LoVo (cell line): ENCODE measurements at regions not wholly inside any gene's neighbourhood (a gene's known extent, or its start where the extent isn't known, plus 50 kb on each side); places are given as distances from the start of the nearest gene placed in this dataset.

Experiments used
- DNase-seq: peaks from one replicate; pipeline ENCODE4 v3.0.0-alpha.2; 2016; ENCODE audit warnings: low spot score

- no peak for DNase-seq
Measured at GRCh38 chr1:29586991-29587745, 350.8 kb downstream of the PTPRU start.

DNA sequence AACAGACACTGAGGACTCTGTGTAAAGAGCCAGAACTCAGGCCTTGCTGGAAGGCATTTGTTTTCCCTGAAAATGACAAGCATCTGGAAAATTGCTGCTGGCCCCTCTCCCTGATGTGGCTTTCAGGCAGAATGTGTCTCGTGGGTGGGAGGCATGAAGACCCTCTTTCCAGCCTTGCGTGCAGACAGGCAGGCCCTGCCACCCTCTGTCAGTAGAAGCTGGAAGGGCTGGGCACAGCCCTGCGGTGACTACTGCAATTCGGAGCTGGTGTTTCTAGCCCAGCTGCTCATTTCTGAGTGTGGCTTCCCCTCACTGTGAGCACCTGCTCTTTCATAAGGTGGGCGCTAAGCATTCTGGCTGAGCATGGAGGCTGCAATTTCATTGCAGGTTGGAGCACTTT is 349.9 kb downstream of the PTPRU start:
- no peak for DNase-seq

GRCh38 chr1:29585656-29586055 is 349.3 kb downstream of the PTPRU start:
- no peak for DNase-seq

- no peak for DNase-seq
Measured at GRCh38 chr1:29585201-29585600, 348.9 kb downstream of the PTPRU start.

DNA sequence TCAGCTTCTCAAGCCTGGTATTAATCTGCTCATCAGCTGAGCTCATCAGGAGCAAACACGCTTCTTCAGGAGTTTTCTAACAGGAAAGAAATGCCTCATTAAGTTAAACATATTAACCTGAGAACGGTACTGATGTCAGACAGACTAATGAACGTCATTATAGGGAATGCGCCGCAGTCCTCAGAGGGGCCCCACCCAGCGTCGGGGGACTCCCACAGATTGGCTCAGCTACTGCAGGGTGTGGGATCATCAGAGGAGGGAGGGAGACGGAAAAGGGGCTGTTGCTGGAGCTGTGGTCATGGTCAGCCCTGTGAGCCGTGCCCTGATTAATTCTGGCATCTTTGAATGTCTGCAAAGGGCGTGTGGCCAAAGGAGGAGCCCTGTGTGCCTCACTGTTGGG is 348.5 kb downstream of the PTPRU start:
- no peak for DNase-seq

GRCh38 chr1:29584362-29584761 is 348.0 kb downstream of the PTPRU start:
- DNase-seq = no peak

GRCh38 chr1:29583727-29584126 is 347.4 kb downstream of the PTPRU start:
- no peak for DNase-seq

DNA sequence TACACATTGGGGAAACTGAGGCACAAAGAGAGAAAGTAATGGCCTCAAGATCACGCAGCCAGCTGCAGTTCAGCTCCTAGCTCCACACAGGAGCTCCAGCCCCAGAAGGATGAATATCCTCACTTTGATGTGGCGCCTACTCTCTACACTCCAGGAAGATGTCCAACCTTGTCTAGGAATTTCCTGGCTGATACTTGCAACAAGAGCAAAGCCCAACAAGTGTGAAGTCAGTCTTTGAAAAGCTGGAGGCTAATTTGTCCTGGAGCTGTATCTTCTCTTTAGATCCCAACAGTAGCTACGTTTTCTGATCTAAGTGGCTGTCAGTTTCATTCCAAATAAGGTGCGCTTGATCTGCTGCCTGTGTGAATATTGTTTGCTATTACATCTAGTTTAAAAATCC is 344.9 kb downstream of the PTPRU start:
- DNase-seq = no peak

DNA sequence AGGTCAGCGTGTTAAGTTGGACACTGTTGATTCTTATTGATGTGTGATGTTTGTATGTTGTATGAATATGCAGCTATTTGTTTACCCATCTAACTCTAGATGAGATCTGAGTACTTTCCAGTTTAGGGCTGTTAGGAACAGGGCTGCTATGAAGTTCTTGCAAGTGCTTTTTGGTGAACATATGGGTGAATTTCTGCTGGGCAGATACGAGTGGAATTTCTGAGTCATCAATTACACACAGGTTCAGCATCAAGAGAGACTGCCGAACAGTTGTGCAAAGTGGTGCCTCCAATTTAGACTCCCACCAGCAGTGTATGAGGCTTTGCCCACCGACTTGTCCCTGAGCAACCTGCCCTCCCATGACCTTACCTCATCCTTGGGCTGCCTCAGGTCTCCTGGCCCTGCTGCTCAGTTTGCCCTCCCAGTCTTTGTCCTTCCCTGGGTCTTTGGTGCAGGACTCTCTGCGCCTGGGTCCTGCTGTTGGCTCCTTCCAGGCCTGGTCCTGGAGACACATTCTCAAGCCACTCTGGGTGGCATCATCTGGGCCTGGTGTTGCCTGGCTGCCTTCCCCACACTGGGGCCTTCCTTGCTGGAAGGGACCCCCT is 343.6 kb downstream of the PTPRU start:
- DNase-seq = no peak

DNA sequence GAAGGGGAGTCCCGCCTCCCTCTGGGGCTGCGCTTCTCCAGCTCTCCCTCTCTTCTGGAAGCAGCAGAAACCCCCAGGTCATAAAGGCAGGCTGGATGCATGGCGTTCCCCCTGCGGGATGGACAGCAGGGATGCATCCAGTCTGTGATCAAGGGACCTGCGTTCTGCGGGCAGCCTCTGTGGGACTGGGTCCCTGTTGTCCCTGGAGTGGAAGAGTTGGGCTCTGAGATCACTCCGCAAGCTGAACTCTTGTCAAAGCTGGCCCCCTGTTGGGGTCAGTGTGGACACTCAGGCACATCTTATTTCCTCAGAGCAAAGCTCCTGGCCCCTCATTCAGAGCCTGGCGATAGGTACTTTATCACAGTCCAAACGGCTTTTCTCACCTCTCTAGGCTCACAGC is 341.2 kb downstream of the PTPRU start:
- no peak for DNase-seq

DNA sequence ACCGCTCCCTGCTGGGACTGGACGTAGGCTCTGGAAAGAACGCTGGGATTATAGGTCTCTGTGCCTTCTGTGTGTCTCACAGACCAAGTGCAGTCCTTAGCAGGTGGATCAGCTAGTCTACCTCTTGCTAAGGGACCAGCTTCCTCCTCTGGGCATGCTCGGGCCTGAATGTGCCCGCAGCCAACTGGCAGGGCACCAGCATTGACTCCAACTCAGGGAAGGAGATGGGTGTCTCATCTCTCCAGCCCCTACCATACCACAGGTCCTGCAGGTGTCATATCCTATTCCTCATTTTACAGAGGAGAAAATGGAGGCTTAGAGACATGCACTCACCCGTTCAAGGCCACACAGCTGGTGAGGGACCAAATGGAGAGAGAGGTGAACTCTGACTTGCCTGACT is 340.2 kb downstream of the PTPRU start:
- DNase-seq = no peak

- no peak for DNase-seq
Measured at GRCh38 chr1:29575826-29576225, 339.5 kb downstream of the PTPRU start.

- no peak for DNase-seq
Measured at GRCh38 chr1:29575277-29575676, 339.0 kb downstream of the PTPRU start.

DNA sequence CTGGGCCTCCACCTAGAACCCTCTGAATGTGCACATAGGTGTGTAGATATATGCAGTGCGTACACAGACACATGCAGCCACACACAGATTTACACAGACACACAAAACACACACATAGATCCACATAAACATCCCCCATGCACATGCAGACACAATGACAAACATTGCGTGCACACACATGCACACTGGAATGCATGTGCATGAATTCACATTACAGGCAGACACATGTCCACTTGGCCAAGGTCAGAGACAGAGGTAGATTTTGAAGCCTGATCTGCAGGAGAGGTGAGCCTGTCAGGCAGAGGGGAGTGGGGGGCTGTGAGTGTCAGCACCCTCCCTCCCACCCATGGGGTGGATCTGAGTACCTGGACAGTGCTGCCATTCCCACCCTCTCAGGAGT is 338.5 kb downstream of the PTPRU start:
- no peak for DNase-seq

- peak; percentile 82 for DNase-seq
Measured at GRCh38 chr1:29569971-29570634, 333.8 kb downstream of the PTPRU start.

DNA sequence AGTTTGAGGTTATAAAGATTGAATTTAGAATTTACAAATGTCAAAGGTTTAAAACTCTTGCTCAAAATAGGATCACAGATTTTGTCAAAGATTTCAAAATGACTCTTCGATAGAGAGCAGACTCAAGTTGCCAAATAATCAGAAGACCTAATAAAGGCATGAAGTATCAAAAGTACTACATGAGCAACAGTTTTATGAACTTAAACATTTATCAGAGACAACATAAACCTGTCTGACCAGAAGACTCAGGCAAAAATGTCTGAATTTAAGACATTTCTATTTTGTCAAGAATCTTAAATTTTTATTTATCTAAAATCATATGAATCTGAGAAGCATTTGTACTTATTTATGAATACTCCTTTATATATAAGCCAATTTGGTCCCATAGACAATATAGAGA is 330.9 kb downstream of the PTPRU start:
- no peak for DNase-seq

DNA sequence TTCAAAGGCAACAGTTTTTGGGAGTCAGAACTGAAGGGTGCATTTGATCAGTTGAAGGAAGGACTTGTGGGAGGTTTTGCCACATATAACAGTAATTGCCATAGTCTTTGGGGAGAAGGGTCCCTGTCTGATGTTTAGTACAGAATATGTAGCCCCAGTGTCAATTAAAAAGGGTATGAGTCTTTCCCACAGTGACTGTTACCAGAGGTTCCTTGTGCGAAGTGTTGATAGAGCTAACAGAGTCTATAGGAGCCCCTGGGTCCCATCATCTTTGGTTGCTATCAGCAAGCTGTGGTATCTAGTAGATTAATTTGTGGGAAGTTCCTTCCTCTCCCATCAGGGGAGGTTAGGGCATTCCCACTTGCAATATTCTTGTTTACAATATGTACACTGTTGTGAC is 329.2 kb downstream of the PTPRU start:
- DNase-seq = no peak

DNA sequence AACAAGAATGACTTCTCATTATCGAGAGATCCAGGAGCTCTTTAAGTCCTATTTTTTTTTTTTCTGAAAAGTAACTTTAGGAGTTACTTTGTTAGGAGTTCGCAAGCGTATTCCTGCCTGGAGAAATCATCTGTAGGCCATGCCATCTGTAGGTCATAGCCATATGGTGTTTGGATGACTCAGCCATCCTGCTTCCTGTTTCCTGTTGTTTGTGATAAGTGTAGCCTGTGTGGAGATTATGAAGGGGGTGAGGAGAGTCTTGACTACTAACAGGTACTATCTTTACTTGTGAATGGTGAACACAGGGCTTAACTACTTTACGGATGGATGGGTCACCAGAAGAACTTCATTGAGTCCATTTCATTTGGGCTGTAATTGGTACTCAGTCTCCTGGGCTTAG is 327.2 kb downstream of the PTPRU start:
- no peak for DNase-seq

- DNase-seq = no peak
Measured at GRCh38 chr1:29563092-29563491, 326.8 kb downstream of the PTPRU start.

DNA sequence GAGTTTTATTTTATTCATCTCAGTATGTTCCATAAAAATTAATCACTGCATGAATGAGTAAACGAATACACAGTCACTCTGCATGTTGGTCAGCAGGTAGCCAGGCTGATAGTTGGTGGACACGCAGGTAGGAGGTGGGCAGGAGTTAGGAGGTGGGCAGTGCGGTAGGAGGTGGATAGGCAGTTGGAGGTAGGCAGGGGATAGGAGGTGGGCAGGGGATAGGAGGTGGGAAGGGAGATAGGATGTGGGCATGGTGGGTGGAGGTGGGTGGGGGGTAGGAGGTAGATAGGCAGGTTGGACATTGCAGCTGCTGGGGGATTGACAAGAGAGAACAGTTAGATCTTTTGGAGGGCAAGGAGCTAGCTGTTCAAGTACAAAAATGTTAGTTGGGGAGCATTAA is 322.7 kb downstream of the PTPRU start:
- DNase-seq = no peak

DNA sequence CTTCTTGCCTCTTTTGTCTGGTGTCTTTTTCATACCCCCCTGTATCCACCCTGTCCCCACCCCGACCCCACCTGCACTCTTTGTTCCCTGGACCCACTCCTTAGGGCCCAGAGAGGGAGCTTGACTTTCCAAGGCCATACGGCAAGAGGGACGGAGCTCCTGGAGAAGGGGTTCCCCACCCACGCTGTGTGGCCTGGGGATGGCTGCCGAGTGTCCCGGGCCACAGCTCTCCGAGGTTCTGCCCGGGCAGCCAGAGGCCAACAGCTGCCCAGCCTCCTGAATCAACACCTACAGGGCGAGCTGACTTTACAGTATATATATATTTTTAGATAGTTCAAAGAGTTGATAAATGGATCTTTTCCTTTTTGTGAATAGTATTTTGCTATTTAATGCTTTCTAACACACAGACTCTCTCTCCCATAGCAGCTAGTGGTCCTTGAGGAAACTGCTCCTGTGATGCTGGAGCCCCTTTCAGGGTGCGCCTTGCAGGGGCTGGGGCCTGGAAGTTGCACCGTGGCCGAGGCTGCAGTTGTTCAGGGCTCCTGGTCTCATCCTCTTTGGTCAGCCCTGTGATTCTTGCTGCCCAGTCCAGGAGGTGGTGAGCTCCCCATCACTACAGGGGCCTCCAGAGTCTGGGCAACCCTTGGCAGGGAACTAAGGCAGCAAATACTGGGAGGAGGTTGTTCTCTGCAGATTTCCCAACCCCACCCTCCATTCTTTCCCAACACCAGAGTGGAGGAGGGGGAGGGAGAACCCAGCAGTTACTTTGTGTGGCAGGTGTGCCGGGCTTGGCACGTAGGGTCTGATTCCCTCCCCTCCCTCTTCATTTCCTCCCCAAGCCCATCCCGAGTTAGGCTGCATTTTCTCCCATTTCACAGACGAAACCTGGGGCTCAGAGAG is 321.6 kb downstream of the PTPRU start:
- no peak for DNase-seq

GRCh38 chr1:29557066-29557465 is 320.7 kb downstream of the PTPRU start:
- no peak for DNase-seq

- DNase-seq = no peak
Measured at GRCh38 chr1:29556657-29557056, 320.3 kb downstream of the PTPRU start.
